IMR-90 (cell line): ENCODE measurements at regions not wholly inside any gene's neighbourhood (a gene's known extent, or its start where the extent isn't known, plus 50 kb on each side); places are given as distances from the start of the nearest gene placed in this dataset.

Source experiments
- ATAC-seq: fragments of 200-7000 bp; cut with Tn5 transposase; 2 replicates; pipeline ENCODE4 v1.9.1; 2020; ENCODE audit warnings: low read depth, mild to moderate bottlenecking, moderate library complexity
- BruUV-seq: library from RNA; stranded (reverse); fragments of 400-500 nt; replicated peaks from 2 replicates; lab custom pipeline; 2021; lab: Mats Ljungman, UMichigan
- CTCF ChIA-PET: fragments of 300-600 bp; formaldehyde crosslinking; extraction: SDS; loops from one replicate; lab custom pipeline; 2021; ENCODE audit warnings: antibody characterized with exemption; lab: Yijun Ruan, JAX
- POLR2A ChIA-PET: fragments of 300-600 bp; sonication (Branson Sonifier 250); formaldehyde crosslinking; loops from one replicate; lab custom pipeline; 2022; ENCODE audit warnings: antibody characterized with exemption; ENCODE audit not compliant: unreplicated experiment; lab: Charles Lee
- DNase-seq: peaks from one replicate; pipeline ENCODE4 v3.0.0; 2013
- H2AFZ ChIP-seq: replicated peaks from 2 replicates; pipeline ENCODE3; 2013; ENCODE audit warnings: low read length, mild to moderate bottlenecking; ENCODE audit not compliant: poor library complexity
- H2AK5ac ChIP-seq: 2 replicates; pipeline ENCODE4 v1.6.1; 2013; ENCODE audit warnings: low read depth, low read length, inconsistent platforms
- H2AK9ac ChIP-seq: replicated peaks from 2 replicates; pipeline ENCODE3; 2013; ENCODE audit warnings: mild to moderate bottlenecking, low read depth, low read length, moderate library complexity; ENCODE audit not compliant: poor library complexity
- H2BK120ac ChIP-seq: 2 replicates; pipeline ENCODE4 v1.6.1; 2013; ENCODE audit warnings: low read depth, low read length, inconsistent platforms
- H2BK15ac ChIP-seq: 3 replicates; pipeline ENCODE4 v1.6.1; 2013; ENCODE audit warnings: low read depth, low read length, inconsistent platforms
- H2BK20ac ChIP-seq: 2 replicates; pipeline ENCODE4 v1.6.1; 2013; ENCODE audit warnings: low read depth, mild to moderate bottlenecking, inconsistent platforms, low read length, moderate library complexity
- H2BK5ac ChIP-seq: 2 replicates; pipeline ENCODE4 v1.6.1; 2013; ENCODE audit warnings: mild to moderate bottlenecking, low read depth, low read length, inconsistent platforms; ENCODE audit not compliant: poor library complexity, severe bottlenecking
- H3K14ac ChIP-seq: replicated peaks from 2 replicates; pipeline ENCODE4 v1.6.1; 2013; ENCODE audit warnings: low read depth, low read length, inconsistent platforms
- H3K18ac ChIP-seq: 2 replicates; pipeline ENCODE4 v1.6.1; 2013; ENCODE audit warnings: low read depth, low read length, control low read depth
- H3K23ac ChIP-seq: 2 replicates; pipeline ENCODE4 v1.6.1; 2013; ENCODE audit warnings: low read depth, low read length, inconsistent platforms
- H3K27ac ChIP-seq: 2 replicates; pipeline ENCODE4 v1.5.1; 2013; ENCODE audit warnings: mild to moderate bottlenecking, control low read depth, low read length; ENCODE audit not compliant: insufficient read depth
- H3K27me3 ChIP-seq: 2 replicates; pipeline ENCODE4 v1.6.1; 2013; ENCODE audit warnings: low read length; ENCODE audit not compliant: control insufficient read depth, insufficient read depth
- H3K36me3 ChIP-seq: 2 replicates; pipeline ENCODE4 v1.6.1; 2013; ENCODE audit warnings: low read length, mixed read lengths; ENCODE audit not compliant: control insufficient read depth, insufficient read depth
- H3K4ac ChIP-seq: 2 replicates; pipeline ENCODE4 v1.6.1; 2013; ENCODE audit warnings: low read depth, low read length, inconsistent platforms
- H3K4me1 ChIP-seq: 2 replicates; pipeline ENCODE4 v1.6.1; 2013; ENCODE audit warnings: low read length, mixed read lengths; ENCODE audit not compliant: control insufficient read depth, insufficient read depth
- H3K4me2 ChIP-seq: 2 replicates; pipeline ENCODE4 v1.6.1; 2013; ENCODE audit warnings: low read depth, mild to moderate bottlenecking, control low read depth, low read length, moderate library complexity
- H3K4me3 ChIP-seq: 2 replicates; pipeline ENCODE4 v1.5.1; 2013; ENCODE audit warnings: low read depth, mild to moderate bottlenecking, control low read depth, low read length, moderate library complexity; ENCODE audit not compliant: insufficient read depth
- H3K56ac ChIP-seq: 2 replicates; pipeline ENCODE4 v1.6.1; 2013; ENCODE audit warnings: low read length, inconsistent platforms; ENCODE audit not compliant: insufficient read depth; ENCODE audit errors: extremely low read depth
- H3K79me1 ChIP-seq, 2 experiments: 2 replicates each; pipeline ENCODE4 v1.6.1; 2013; ENCODE audit warnings: low read length in 2 of 2, inconsistent platforms in 1 of 2, low read depth in 1 of 2
- H3K9ac ChIP-seq: 2 replicates; pipeline ENCODE4 v1.6.1; 2013; ENCODE audit warnings: low read depth, low read length, control low read depth
- H3K9me1 ChIP-seq: 2 replicates; pipeline ENCODE4 v1.6.1; 2013; ENCODE audit warnings: low read length, inconsistent platforms; ENCODE audit not compliant: insufficient read depth
- H3K9me3 ChIP-seq: 2 replicates; pipeline ENCODE4 v1.6.1; 2013; ENCODE audit warnings: low read length; ENCODE audit not compliant: control insufficient read depth, insufficient read depth
- H4K20me1 ChIP-seq: 2 replicates; pipeline ENCODE4 v1.6.1; 2013; ENCODE audit warnings: low read length, inconsistent platforms; ENCODE audit not compliant: insufficient read depth
- H4K5ac ChIP-seq: 2 replicates; pipeline ENCODE4 v1.6.1; 2013; ENCODE audit warnings: mild to moderate bottlenecking, low read depth, low read length, control low read depth
- H4K8ac ChIP-seq, 2 experiments: 2 replicates each; pipeline ENCODE4 v1.6.1; 2013; ENCODE audit warnings: low read depth in 2 of 2, low read length in 2 of 2, control low read depth in 1 of 2, inconsistent platforms in 1 of 2
- H4K91ac ChIP-seq: 2 replicates; pipeline ENCODE4 v1.6.1; 2013; ENCODE audit warnings: low read depth, low read length, inconsistent platforms; ENCODE audit not compliant: insufficient read depth
- WGBS, 2 experiments: methylation state at CpG; one replicate each; pipeline versions ENCODE4 v1.1.5 to v1.1.7; 2013; ENCODE audit warnings: missing lambda C conversion rate in 2 of 2; ENCODE audit not compliant: insufficient read length in 1 of 2; ENCODE audit errors: extremely low coverage in 2 of 2; 5-methylcytosine and 5-hydroxymethylcytosine counted together
- dilution Hi-C: fragments of 300-500 bp; cut with HindIII; formaldehyde crosslinking; loops from one replicate; pipeline ENCODE4 v1.14.3; 2018; ENCODE audit warnings: low sequenced_read_pairs; ENCODE audit not compliant: unreplicated experiment
- in situ Hi-C: fragments of 300-500 bp; cut with MboI; formaldehyde crosslinking; loops from 3 replicates; pipeline ENCODE4 v1.14.3; 2019; ENCODE audit warnings: low sequenced_read_pairs, inconsistent platforms, mixed read lengths
- intact Hi-C: fragments of 100-400 bp; cut with micrococcal nuclease; formaldehyde crosslinking; loops from 2 replicates; pipeline ENCODE4 v1.10.0; 2022
- TF ChIP-seq, protein P1 (sequence below): fragments of 150-350 bp; IDR thresholded peaks from 2 replicates; pipeline ENCODE4 v1.6.1; 2016; ENCODE audit warnings: low read depth, mild to moderate bottlenecking, low read length, moderate library complexity, borderline replicate concordance

DNA sequence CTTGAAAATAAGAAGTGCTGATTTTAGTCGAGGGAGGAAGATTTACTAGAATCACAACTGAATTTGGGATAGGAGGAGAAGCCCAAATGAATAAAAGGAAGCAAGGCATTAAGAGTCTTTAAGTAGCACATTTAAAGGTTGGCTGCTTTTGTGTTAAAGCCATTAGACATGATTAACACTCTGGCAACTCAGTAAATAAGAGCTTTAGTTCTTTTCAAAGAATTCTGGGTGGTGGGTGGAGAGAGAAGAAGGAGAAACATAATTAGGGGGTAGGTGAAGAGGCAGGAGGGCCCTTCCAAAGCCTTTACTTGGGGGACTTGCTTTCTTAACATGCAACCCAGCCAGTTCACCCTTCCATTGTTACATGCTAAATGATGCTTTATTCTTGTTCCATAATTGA is 284.6 kb upstream of the SEL1L start:
- H3K4ac ChIP-seq, result no peak overlapping the region

More for the DNA sequence above, 284.6 kb upstream of the SEL1L start:
- H3K56ac ChIP-seq, result no peak overlapping the region
- no peak overlapping the region for H3K23ac ChIP-seq
- H3K27ac ChIP-seq, result no peak overlapping the region
- no peak overlapping the region for H3K18ac ChIP-seq
- H3K4me3 ChIP-seq, result no peak overlapping the region
- dilution Hi-C loops (no loop called here), in situ Hi-C loops (no loop called here), intact Hi-C loops (no loop called here)
- DNase-seq (no peak), ATAC-seq (no peak)
- H4K8ac ChIP-seq, result no peak overlapping the region
- H4K20me1 ChIP-seq, result no peaks in the 10 kb centered on the region
- no peak overlapping the region for H3K14ac ChIP-seq
- H2BK120ac ChIP-seq, result no peak overlapping the region
- no CpG with 5 or more reads among the region's 1 CpG for WGBS, 2 experiments
- TF ChIP-seq, protein P1, sequence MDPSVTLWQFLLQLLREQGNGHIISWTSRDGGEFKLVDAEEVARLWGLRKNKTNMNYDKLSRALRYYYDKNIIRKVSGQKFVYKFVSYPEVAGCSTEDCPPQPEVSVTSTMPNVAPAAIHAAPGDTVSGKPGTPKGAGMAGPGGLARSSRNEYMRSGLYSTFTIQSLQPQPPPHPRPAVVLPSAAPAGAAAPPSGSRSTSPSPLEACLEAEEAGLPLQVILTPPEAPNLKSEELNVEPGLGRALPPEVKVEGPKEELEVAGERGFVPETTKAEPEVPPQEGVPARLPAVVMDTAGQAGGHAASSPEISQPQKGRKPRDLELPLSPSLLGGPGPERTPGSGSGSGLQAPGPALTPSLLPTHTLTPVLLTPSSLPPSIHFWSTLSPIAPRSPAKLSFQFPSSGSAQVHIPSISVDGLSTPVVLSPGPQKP, result no peak
- H2BK5ac ChIP-seq, result no peak overlapping the region
- BruUV-seq, result no TSS peak
- no peak overlapping the region for H4K5ac ChIP-seq
- no peaks in the 10 kb centered on the region for H3K36me3 ChIP-seq
- no peak overlapping the region for H3K9ac ChIP-seq
- no peak overlapping the region for H2AK5ac ChIP-seq
- no peak overlapping the region for H4K91ac ChIP-seq
- peaks cover 6% of the 10 kb centered on the region for H3K9me3 ChIP-seq
- ChIA-PET CTCF (no interaction called here), POLR2A (no interaction called here)
- H2AFZ ChIP-seq, result no peak overlapping the region
- no peak overlapping the region for H3K4me2 ChIP-seq
- no peaks in the 10 kb centered on the region for H3K27me3 ChIP-seq
- no peaks in the 10 kb centered on the region for H3K9me1 ChIP-seq
- H2BK15ac ChIP-seq, result no peak overlapping the region
- no peaks in the 10 kb centered on the region for H3K4me1 ChIP-seq
- no peaks in the 10 kb centered on the region for H3K79me1 ChIP-seq
- no peak overlapping the region for H2AK9ac ChIP-seq
- H2BK20ac ChIP-seq, result no peak overlapping the region
